HG02642 (cell line): ENCODE measurements at regions not wholly inside any gene's neighbourhood (a gene's known extent, or its start where the extent isn't known, plus 50 kb on each side); places are given as distances from the start of the nearest gene placed in this dataset.

Source experiments
- ATAC-seq: cut with Tn5 transposase; IDR thresholded peaks from one replicate; pipeline ENCODE4 v1.9.1; 2021; ENCODE audit warnings: mild to moderate bottlenecking; ENCODE audit not compliant: unreplicated experiment, poor library complexity

DNA sequence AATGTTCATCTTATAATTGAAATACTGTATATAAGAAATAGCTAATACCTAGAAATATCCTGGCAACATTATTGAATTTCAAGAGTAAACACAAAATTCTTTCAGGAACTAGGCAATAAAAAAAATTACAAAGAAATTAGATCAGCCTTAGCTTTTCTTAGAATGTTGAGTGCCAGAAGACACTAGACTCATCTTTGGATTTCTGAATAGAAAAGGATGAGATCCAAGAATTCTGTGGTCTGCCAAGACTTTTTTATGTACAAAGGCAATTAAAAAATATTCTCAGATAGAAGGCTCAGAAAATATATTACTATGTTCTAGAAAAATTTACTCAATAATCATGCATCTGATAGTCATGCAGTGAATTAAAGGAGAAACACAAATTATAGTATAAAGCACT lies 294.5 kb upstream of the CDIN1 start:
- ATAC-seq = no peak

DNA sequence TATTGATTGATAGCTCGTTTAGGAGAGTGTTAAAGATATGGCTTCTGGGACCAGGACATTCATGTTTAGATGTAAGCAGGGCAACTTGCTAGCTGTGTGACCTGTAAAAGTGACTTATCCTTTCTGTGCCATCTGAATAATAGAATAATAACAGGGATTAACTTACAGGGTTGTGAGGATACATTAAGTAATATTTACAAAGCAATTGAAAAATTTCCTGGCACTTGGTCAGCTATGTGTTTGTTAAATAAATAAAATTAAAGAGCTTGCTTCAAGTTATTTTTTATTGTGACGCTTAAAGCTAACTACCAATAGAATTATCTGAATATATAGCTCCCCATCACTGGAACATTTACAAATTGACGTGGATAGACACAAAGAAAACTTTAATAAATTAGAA lies 287.9 kb upstream of the CDIN1 start:
- no peak for ATAC-seq

DNA sequence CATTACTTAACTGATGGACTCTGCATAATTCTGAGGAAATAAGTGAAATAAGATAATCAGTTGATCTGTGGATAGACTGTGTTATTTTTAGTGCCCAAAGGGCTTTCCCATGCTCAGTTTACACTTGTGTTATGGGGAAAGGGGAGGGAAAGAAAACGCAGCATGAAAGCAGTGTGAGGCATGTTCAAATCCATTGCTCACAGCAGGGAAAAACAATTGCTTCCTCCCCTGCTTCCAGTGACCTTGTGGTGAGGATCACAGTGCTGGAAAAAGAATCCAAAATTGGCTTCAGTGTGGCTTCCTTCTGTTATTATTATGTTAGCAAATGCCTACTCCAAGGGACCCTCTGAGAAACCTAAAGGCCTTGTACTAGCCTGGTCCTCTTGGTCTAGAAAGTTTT lies 285.1 kb upstream of the CDIN1 start:
- ATAC-seq = no peak

DNA sequence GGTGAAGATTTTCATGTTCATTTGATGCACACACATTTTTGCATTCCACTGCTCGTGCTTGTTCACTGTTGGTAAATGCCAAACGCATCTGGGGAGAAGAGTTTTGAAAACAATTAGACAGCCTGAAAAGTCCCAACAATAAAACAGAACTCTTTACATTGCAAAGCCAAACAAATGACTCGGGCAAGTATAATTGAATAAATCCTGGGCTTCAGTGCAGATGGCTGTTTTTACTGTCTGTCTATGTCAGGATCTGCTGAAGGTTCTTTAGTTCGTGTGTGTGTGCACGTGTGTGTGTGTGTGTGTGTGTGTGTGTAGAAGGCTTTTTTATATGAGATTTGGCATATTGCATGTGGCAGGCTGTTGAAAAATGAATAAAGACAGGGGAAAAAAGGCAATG lies 277.5 kb upstream of the CDIN1 start:
- ATAC-seq = no peak

DNA sequence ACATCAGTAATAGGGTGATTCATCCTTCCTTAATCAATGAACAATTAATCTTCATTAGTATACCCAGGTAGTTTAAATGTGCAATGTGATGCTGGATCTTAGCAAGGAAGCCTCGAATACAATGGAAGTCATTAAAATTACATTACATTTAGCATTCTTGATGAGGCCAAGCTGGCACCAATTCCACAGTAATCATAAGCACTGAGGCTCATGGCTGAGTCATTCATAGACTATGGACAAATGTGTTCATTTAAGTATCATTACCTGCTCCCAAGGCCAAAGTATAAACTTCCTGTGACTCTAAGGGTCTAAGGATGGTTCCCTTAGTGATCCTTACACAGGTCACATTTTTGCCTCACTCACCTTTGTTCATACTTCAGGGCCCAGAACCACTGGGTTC lies 266.4 kb upstream of the CDIN1 start:
- no peak for ATAC-seq

DNA sequence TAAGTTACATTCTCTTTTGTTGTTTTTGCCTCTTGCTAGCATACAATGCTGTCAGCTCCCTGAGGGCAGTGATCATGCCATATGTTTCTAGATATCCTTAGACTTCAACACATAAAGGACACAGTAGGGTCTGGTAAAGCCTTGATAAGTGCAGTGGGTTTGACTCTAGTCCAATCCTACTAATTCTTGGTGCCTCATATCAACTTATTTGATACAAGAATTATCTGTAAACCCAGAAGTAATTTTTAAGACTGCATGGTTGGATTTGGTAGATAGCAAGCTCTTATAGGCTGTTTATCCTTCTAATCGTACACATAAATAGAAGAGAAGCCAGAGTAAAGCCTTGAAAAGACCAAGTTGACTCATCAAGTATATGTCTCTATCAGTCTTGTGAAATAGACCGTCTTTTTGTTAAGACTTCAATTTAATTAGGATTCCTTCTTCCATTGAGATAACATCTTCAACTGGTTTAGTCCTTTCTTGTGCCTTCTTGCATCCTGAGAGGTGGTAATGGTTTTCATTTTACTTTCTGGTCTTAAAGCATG lies 265.6 kb upstream of the CDIN1 start:
- no peak for ATAC-seq

DNA sequence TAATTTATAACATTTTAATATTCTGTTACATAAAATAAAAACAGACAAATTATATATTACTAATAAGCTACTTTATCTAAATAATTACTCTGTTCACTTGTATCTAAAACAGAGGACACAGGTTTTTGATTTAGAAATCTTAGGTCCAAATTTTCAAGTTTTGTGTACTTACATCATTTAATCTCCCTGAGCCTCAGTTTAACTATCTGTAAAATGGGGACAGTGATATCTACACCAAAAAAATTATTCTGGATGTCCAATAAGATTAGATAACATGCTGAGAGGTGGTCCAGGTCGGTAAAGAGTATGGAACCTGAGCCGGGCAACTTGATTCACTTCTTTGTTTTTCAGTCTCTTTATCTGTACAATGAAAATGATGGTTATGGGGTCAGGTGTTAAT lies 263.8 kb upstream of the CDIN1 start:
- ATAC-seq = no peak

DNA sequence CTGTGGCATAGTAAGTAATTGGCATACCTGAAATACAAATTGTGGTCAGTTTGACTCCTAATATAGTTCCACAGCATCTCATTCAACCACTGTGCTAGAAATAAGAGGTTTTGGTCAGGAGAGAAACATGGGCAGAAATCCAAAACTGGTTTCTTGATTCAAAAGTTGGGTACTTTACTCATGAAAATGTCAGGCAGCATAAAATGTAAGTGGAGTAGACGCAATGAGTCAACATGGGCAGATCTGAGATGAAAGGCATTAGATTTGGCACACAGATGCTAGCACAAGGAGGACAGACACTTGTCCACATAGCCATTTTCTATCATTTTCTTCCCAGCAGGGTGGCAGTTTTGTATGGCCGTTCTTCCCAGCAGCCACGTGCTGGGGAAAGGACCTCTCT lies 255.8 kb upstream of the CDIN1 start:
- ATAC-seq = no peak

DNA sequence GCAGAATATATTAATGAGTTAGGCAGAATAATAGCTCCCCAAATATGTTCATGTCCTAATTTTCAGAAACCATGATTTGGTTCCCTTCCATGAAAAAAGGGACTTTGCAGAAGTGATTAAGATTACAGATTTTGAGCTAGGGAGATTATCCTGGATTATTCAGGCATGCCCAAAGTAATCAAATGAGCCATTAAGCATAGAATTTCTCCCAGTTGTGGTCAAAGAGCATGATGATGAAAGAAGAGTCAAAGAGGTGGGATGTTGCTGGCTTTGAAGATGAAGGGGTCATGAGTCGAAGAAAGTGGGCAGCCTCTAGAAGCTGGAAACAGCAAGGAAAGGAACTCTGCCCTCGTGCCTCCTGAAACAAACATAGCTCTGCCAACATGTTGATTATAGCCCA lies 254.2 kb upstream of the CDIN1 start:
- ATAC-seq = no peak

DNA sequence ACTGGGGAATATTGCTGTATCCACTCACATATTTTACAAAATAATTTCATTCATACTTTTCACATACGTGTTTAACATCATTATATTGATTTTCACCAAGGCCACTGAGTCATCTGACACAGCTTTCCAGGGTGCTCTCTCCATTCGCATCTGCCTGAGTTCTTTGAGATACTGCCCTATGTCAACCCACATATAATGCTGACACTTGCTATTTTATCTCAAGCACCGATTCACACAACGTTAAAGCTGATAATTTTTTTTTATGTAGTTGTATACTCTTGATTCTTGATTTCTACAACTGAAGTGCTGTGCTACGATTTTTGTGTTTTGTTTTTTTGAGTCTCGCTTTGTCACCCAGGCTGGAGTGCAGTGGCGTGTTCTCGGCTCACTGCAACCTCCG lies 249.8 kb upstream of the CDIN1 start:
- no peak for ATAC-seq

DNA sequence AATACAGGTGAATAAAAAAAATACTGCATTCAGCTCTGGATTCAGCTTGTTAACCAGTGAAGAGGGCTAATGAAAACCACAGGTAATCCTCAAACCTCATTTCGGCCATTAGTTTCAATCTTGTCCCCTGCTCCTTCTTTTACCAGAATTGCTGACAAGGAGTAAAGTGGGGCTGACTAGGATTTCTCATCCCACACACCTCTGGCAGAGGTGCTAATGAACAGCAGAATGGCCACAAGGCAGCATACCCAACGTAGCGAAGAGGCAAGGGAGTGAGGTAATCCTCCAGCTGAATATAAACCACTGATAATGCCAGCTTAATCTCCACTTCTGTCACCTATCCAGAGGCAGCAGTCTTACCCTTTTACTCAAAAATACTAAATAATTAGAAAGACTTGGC lies 248.8 kb upstream of the CDIN1 start:
- no peak for ATAC-seq

DNA sequence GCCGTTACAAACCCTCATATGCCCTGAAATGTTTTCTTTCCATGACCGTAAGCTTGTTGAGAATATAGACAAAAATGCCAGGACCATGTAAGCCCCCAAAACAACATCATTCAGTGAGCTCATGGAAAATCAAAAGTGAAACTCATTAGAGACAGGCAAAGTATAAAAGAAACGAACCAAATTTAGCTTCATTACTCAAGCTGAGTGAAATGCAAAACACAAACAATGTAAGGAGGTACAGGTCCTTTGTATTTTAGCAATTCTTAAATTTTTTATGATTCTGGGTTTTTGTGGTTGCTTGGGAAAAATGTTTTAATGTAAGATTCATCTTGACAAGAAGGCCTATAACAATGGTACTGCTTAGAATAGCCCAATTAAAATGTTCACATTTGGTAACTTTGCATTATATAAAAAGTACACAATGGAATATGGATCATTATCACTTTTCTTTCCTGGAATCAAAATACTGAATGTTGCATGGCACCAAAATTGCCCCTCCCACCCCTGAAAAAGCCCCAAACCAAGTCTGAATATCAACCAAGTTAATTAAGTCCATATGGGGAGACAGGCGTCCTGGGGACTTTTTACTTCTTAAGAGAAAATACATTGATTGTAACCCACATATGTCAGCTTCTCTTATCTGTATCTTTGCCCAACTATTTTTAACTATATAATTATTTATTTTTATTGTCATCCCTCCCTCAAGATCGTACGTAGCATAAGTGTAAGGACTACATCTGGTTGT lies 247.7 kb upstream of the CDIN1 start:
- ATAC-seq = no peak

DNA sequence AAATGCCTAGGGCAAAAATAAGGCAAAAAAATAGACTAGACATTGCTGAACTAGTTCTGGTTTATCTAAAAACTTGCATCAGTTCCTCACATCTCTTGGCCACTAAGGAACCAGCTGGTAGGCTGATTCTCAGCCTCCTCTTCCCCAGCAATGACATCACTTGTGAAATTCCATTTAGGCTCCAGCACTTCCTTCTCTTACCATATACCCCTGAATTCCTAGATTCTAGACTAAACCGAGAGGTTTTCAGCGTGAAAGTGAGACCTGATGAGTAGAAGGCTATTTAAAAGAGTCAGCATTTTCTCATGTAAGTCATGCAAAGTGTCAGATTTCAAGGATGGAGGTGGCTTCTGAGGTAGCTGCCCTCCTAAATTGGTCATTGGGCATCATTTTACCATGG lies 247.1 kb upstream of the CDIN1 start:
- no peak for ATAC-seq

DNA sequence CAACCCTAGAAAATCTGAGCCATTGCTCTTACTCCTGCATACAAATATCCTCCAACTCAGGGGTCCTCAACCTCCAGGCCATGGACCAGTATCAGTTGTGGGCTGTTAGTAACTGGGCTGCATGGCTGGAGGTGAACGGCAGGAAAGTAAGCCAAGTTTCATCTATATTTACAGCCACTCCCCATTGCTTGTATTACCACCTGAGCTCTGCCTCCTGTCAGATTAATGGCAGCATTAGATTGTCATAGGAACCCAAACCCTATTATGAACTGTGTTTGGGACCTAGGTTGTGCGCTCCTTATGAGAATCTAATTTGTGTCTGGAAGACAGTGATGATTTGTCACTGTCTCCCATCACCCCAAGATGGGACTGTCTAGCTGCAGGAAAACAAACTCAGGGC lies 246.5 kb upstream of the CDIN1 start:
- no peak for ATAC-seq

DNA sequence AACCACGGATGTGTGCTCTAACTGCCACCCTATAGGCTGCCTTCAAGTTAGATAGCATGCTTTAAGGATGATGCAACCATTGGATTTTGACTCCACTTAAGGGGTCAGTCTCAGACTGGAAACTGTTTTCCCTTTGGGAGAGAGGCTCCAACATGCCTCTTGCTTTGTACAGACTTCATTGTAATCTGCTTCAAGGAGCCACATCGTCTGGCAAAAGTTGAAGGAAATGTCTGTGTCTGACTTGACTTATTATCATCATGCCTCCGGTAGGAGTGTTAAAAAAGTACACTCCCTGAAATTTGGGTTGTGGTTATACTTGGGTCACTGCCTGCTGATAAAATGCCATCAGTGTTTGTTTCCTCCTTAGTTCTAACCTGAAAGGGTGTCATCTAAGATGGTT lies 245.4 kb upstream of the CDIN1 start:
- ATAC-seq = no peak

DNA sequence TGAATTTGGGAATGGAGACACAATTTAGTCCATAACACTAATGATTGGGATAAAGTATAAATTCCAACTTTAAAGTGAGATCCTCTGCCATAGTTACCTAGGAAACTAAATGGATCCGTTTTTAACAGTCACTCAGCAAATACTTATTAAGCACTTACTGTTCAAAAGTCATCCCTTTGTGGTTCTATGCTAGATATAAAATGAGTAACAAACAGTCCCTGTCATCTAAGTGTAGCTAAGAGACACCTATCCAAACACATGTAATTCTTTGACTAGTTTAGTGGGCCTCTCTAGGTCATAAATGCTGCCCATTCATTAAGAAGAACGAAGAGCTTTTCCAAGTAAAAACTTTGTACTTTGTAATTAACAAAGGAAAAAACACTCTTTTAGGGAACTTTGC lies 244.2 kb upstream of the CDIN1 start:
- no peak for ATAC-seq

DNA sequence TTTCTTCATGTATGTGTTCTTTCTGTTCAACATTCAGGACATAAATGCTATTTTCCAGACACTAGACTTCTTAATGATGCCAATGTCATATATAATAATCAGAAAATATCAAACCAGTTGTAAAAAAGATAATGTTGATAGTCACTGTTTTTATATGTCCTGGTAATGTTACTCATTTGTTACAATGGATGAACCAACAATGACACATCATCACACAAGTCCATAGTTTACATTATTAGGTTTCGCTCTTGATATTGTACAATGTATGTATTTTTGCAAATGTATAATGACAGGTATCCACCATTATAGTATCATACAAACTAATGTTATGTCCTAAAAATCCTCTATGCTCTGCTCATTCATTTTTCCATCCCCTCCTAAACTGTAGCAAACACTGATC lies 243.8 kb upstream of the CDIN1 start:
- no peak for ATAC-seq

DNA sequence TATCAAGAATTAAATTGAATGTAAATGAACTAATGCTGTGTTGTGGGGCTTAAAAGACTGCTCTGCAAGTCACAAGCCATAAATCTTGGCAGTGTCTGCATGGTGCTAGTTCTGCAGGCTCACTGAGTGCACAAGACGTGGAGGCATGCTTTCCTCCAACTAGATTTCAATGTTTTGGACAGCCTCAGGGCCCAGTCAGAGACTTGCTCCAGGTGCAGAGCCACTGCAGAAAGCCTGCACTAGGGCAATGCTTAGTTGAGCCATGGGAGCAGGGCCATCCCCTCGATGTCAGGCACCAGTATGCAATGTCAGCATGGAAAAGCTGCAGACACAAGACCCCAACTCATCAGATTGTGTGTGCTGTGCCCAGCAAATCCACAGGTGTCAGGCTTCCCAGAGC lies 234.5 kb upstream of the CDIN1 start:
- ATAC-seq = no peak

DNA sequence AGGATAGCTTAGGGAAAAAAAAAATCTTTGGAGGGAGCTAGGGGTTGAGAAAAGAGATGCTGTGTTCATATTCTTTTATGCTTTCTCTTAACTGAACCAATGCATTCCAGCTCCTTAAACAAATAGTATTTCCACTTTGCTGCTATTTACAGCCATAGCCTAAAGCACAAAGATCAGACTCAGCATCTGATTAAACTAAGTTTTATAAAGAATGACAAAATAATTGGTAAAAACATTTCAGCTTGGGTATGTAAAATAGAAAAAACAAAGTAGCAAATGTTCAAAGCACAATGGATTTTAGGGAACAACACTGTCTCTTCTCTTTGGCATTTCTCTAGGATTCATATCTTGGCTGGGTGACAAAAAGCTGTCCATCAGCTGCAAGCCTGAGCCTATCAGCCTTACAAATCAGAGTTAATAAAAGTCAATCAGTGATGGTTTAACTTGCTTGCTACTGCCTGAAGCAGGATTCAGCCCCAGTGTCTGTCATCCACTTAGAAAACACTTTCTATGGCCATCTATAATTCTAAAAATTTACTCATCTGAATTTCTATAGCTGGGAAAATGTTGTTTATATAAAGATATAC lies 232.1 kb upstream of the CDIN1 start:
- ATAC-seq = no peak

DNA sequence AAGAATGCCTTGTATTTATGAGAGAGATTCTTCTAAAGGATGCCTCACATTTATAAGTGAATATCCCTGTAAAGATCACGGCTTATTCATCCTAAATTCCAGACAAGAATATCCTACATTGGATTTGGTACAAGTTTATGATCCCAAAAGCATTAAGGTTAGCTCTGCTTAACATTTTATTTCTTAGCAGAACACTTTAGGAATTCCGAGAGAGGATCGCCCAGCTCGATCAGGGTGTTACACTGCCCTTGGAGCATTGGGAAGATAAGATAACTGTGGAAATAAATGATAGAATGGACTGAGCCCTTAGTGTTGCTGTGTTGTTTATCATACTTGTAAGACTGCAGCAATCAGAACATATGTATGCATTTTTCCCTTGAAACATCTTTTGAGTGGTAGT lies 223.0 kb upstream of the CDIN1 start:
- ATAC-seq = no peak

DNA sequence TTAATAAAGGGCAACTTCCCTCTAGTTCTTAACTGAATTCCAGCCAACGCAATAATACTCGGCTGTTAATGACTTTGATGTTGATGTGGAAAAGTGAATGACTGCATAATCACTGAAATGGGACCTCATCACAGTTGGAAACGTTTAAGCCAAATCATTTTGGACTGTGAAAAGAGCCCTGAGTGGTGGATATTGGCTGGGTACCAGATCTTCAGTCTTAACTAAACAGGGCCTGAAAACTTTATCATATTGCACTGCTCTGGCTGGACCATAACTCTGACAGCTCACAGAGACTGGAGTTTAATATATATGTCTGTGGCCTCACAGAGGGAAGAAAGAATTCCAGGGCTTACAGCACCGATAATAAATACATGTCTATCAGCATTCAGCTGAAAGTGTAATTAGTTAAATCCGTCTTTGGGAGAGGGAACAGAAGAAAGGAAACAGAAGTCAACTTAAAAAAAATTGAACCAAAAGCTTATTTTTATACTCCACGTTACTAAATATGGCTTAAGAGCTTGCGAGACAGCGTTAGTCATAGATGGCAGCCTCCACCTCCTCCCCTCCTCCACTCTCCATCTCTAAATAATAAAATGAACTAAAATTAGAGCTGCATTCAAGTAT lies 222.3 kb upstream of the CDIN1 start:
- ATAC-seq = no peak

DNA sequence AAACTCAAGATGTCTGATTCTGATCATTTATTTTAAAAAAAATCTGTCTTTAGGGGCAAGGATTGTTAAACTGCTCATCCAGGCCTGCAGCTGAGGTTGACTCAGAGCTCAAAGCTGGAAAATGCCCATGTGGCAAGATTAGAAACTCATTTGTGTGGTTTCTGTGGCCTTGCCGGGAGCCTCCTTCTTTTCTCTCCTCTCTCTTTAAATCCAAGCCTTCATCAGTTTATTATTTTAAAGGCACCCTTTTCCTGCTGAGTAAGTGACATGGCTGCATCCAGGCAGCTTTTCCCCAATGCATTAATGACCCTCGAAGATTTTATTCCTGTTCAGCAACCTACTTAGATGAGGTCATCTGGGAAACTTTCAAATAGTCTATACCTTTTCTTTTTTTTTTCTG lies 221.3 kb upstream of the CDIN1 start:
- no peak for ATAC-seq
